GM23248 (cell line): ENCODE measurements at regions not wholly inside any gene's neighbourhood (a gene's known extent, or its start where the extent isn't known, plus 50 kb on each side); places are given as distances from the start of the nearest gene placed in this dataset.

Source experiments
- DNase-seq: peaks from one replicate; pipeline ENCODE4 v3.0.0-alpha.2; 2015
- H2AFZ ChIP-seq: fragments of 200-600 bp; sonication (generic); 2 replicates; pipeline ENCODE4 v1.6.1; 2016; ENCODE audit warnings: antibody characterized with exemption
- H3F3A ChIP-seq: fragments of 200-600 bp; sonication (generic); 2 replicates; pipeline ENCODE4 v1.6.1; 2016; ENCODE audit warnings: mild to moderate bottlenecking, antibody characterized with exemption, mixed run types; ENCODE audit not compliant: insufficient read depth
- H3K27ac ChIP-seq: fragments of 200-600 bp; sonication (generic); 2 replicates; pipeline ENCODE4 v1.5.1; 2016; ENCODE audit warnings: mild to moderate bottlenecking
- H3K27me3 ChIP-seq: fragments of 200-600 bp; sonication (generic); replicated peaks from 2 replicates; pipeline ENCODE4 v1.6.1; 2016; ENCODE audit warnings: mild to moderate bottlenecking; ENCODE audit not compliant: insufficient read depth
- H3K36me3 ChIP-seq: fragments of 200-600 bp; sonication (generic); 2 replicates; pipeline ENCODE4 v1.6.1; 2016; ENCODE audit warnings: low read depth, mild to moderate bottlenecking
- H3K4me1 ChIP-seq: fragments of 200-600 bp; sonication (generic); 2 replicates; pipeline ENCODE4 v1.6.1; 2016; ENCODE audit warnings: mild to moderate bottlenecking; ENCODE audit not compliant: insufficient read depth
- H3K4me2 ChIP-seq: fragments of 200-600 bp; sonication (generic); one replicate; pipeline ENCODE4 v1.6.1; 2016; ENCODE audit warnings: mild to moderate bottlenecking; ENCODE audit not compliant: unreplicated experiment
- H3K4me3 ChIP-seq: fragments of 200-600 bp; sonication (generic); 2 replicates; pipeline ENCODE4 v1.5.1; 2016; ENCODE audit warnings: mild to moderate bottlenecking
- H3K79me2 ChIP-seq: fragments of 200-600 bp; sonication (generic); 2 replicates; pipeline ENCODE4 v1.6.1; 2016; ENCODE audit warnings: mild to moderate bottlenecking; ENCODE audit not compliant: insufficient read depth
- H3K9ac ChIP-seq: fragments of 200-600 bp; sonication (generic); 2 replicates; pipeline ENCODE4 v1.6.1; 2016; ENCODE audit warnings: mild to moderate bottlenecking
- H3K9me2 ChIP-seq: fragments of 200-600 bp; sonication (generic); 2 replicates; pipeline ENCODE4 v1.6.1; 2016; ENCODE audit warnings: mixed run types, mild to moderate bottlenecking, moderate library complexity; ENCODE audit not compliant: insufficient read depth
- H3K9me3 ChIP-seq: fragments of 200-600 bp; sonication (generic); one replicate; pipeline ENCODE4 v1.6.1; 2017; ENCODE audit warnings: low read depth
- H4K20me1 ChIP-seq: fragments of 200-600 bp; sonication (generic); 2 replicates; pipeline ENCODE4 v1.6.0; 2016; ENCODE audit not compliant: insufficient read depth
- EZH2 ChIP-seq: fragments of 200-600 bp; sonication (generic); IDR thresholded peaks from 2 replicates; pipeline ENCODE4 v1.6.1; 2018; ENCODE audit warnings: antibody characterized with exemption, mild to moderate bottlenecking; ENCODE audit not compliant: insufficient read depth, poor library complexity, severe bottlenecking
- EZH2phosphoT487 ChIP-seq: fragments of 200-600 bp; sonication (generic); IDR thresholded peaks from 2 replicates; pipeline ENCODE4 v1.6.1; 2018; ENCODE audit warnings: antibody characterized with exemption, moderate library complexity, mild to moderate bottlenecking, low read depth; ENCODE audit not compliant: insufficient read depth
- WGBS, 2 experiments: methylation state at CpG; one replicate each; pipeline ENCODE4 v1.1.6; 2015 to 2017; ENCODE audit warnings: low lambda C conversion rate in 2 of 2, low coverage in 1 of 2; ENCODE audit errors: missing lambda C conversion rate in 2 of 2; 5-methylcytosine and 5-hydroxymethylcytosine counted together
- in situ Hi-C: fragments of 300-500 bp; cut with MboI; formaldehyde crosslinking; loops from 2 replicates; pipeline ENCODE4 v1.15.0; 2020

- Histone ChIP-seq H4K20me1 (no peaks in the 10 kb centered on the region), H3K9me3 (no peaks in the 10 kb centered on the region), H3K9me2 (no peaks in the 10 kb centered on the region), H2AFZ (no peak overlapping the region), H3K9ac (no peak overlapping the region), H3K27ac (no peak overlapping the region), H3K4me3 (no peak overlapping the region), H3K36me3 (no peaks in the 10 kb centered on the region), H3K79me2 (no peaks in the 10 kb centered on the region), H3K4me2 (no peak overlapping the region), H3K4me1 (no peaks in the 10 kb centered on the region), H3K27me3 (no peaks in the 10 kb centered on the region), H3F3A (no peaks in the 10 kb centered on the region)
- DNase-seq: no peak
- 48 to 50% methylated on average over 2 of the region's 2 CpGs for WGBS, 2 experiments
- in situ Hi-C loops: no loop called here
- no peak for TF ChIP-seq EZH2phosphoT487
- TF ChIP-seq EZH2: no peak
Observed at GRCh38 chr13:99822820-99823219, 148.7 kb downstream of the ZIC5 start.

DNA sequence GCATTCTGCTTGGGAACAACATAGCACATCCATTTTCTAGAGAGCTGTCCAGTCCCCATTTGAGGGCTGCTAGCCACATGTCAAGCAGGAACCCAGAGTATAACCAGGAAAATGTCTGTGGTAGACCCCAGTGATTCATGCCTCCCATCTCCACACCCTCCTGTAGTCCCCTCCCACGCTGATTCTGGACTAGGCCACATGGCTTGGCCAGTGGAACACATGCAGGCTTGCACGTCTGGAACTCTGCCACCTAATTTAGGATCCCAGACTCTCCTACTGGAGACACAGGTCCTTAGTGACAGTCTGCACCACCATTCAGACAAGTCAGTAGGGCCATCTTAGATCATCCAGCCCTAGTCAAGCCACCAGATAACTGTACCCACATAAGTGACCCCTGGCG, 149.8 kb downstream of the ZIC5 start:
- H3K9ac ChIP-seq: no peak overlapping the region
- H3K27me3 ChIP-seq: no peaks in the 10 kb centered on the region
- no peak overlapping the region for H3K4me2 ChIP-seq
- TF ChIP-seq EZH2phosphoT487 (no peak), EZH2 (no peak)
- no peaks in the 10 kb centered on the region for H3F3A ChIP-seq
- H3K79me2 ChIP-seq: no peaks in the 10 kb centered on the region
- no peak overlapping the region for H3K4me3 ChIP-seq
- no peaks in the 10 kb centered on the region for H3K9me2 ChIP-seq
- H4K20me1 ChIP-seq: no peaks in the 10 kb centered on the region
- H3K36me3 ChIP-seq: no peaks in the 10 kb centered on the region
- H3K4me1 ChIP-seq: no peaks in the 10 kb centered on the region
- no peaks in the 10 kb centered on the region for H3K9me3 ChIP-seq
- WGBS, 2 experiments: 20 to 25% methylated on average over 3 of the region's 3 CpGs
- DNase-seq: no peak
- H2AFZ ChIP-seq: no peak overlapping the region
- in situ Hi-C loops: no loop called here
- no peak overlapping the region for H3K27ac ChIP-seq

DNA sequence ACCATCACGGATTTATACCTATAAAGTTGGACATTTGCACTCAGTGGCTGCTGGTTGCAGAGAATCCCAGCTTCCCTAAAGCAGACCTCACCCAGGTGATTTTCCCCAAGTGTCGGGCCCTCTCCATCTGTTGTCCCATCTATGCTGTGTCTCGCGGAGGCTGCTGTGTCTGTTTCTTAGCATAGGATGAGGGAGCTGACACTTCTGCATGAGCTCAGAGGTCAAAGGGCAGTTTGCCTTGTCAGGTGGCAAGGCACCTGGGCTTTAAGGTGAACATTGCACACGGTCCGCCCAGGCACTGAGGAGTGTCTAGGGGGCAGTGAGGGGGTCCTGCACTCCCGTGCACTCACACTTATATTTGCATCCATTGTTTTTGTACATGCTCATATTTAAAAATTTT, 151.6 kb downstream of the ZIC5 start:
- WGBS, 2 experiments: 51 to 53% methylated on average over 7 of the region's 7 CpGs
- H3K36me3 ChIP-seq: no peaks in the 10 kb centered on the region
- in situ Hi-C loops: no loop called here

DNA sequence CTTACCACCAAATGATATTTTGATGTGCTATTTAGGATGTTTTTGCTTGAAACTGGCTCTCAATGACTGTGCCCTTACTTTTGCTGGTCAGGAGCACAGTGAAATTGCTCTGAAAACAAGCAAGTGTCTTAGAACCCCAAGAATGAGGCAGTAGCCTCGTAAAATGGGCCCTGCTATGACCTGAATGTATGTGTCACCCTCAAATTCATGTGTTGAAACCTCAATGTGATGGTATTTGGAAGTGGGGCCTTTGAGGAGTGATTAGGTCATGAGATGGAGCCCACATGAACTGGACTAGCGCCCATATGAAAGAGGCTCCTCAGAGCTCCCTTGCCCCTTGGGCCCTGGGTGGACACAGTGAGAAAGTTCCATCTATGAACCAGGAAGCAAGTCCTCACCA, 155.2 kb downstream of the ZIC5 start:
- H3K79me2 ChIP-seq: no peaks in the 10 kb centered on the region
- H2AFZ ChIP-seq: no peak overlapping the region
- in situ Hi-C loops: no loop called here
- H3K27me3 ChIP-seq: no peaks in the 10 kb centered on the region
- H3K36me3 ChIP-seq: no peaks in the 10 kb centered on the region
- no peaks in the 10 kb centered on the region for H3K9me2 ChIP-seq
- H3K9me3 ChIP-seq: no peaks in the 10 kb centered on the region
- H4K20me1 ChIP-seq: no peaks in the 10 kb centered on the region
- H3K4me1 ChIP-seq: peaks cover 13% of the 10 kb centered on the region
- H3K4me2 ChIP-seq: no peak overlapping the region
- 37 to 46% methylated on average over 2 of the region's 2 CpGs for WGBS, 2 experiments
- H3K4me3 ChIP-seq: no peak overlapping the region
- DNase-seq: no peak
- TF ChIP-seq EZH2 (no peak), EZH2phosphoT487 (no peak)
- no peak overlapping the region for H3K9ac ChIP-seq
- no peak overlapping the region for H3K27ac ChIP-seq
- no peaks in the 10 kb centered on the region for H3F3A ChIP-seq

More for the DNA sequence above, 151.6 kb downstream of the ZIC5 start:
- no peak overlapping the region for H3K4me3 ChIP-seq
- no peaks in the 10 kb centered on the region for H3K79me2 ChIP-seq
- no peak overlapping the region for H3K9ac ChIP-seq
- H3K27ac ChIP-seq: no peak overlapping the region
- no peak overlapping the region for H2AFZ ChIP-seq
- no peaks in the 10 kb centered on the region for H3K4me1 ChIP-seq
- TF ChIP-seq EZH2phosphoT487 (no peak), EZH2 (no peak)
- H3K9me3 ChIP-seq: no peaks in the 10 kb centered on the region
- no peak overlapping the region for H3K4me2 ChIP-seq
- no peak for DNase-seq
- H3K9me2 ChIP-seq: no peaks in the 10 kb centered on the region
- no peaks in the 10 kb centered on the region for H3K27me3 ChIP-seq
- no peaks in the 10 kb centered on the region for H4K20me1 ChIP-seq
- no peaks in the 10 kb centered on the region for H3F3A ChIP-seq
